Left lung (tissue), 4 donors: ENCODE measurements at regions not wholly inside any gene's neighbourhood (a gene's known extent, or its start where the extent isn't known, plus 50 kb on each side); places are given as distances from the start of the nearest gene placed in this dataset.

ENCODE experiments used
- ATAC-seq: fragments of 200-7000 bp; cut with Tn5 transposase; one replicate; pipeline ENCODE4 v1.9.1; 2020; ENCODE audit warnings: moderate library complexity
- DNase-seq, 4 donors: peaks; one replicate each; pipeline ENCODE4 v3.0.0-alpha.2; 2013 to 2020
- H3K27ac ChIP-seq, 2 donors: fragments of 200-600 bp; sonication (generic) in 1 of 2; one replicate each; pipeline versions ENCODE4 v1.5.0 to v1.8.0; 2020 to 2021
- H3K27me3 ChIP-seq, 2 donors: fragments of 200-600 bp; sonication (generic) in 1 of 2; one replicate each; pipeline versions ENCODE4 v1.5.0 to v1.8.0; 2020 to 2021
- H3K36me3 ChIP-seq, 2 donors: fragments of 200-600 bp; sonication (generic) in 1 of 2; one replicate each; pipeline versions ENCODE4 v1.5.0 to v1.8.0; 2020 to 2021
- H3K4me1 ChIP-seq, 2 donors: fragments of 200-600 bp; one replicate each; pipeline ENCODE4 v1.8.0; 2021
- H3K4me3 ChIP-seq, 2 donors: fragments of 200-600 bp; sonication (generic) in 1 of 2; one replicate each; pipeline versions ENCODE4 v1.5.0 to v1.8.0; 2020 to 2021; ENCODE audit warnings: mild to moderate bottlenecking in 1 of 2
- H3K9me3 ChIP-seq, 2 donors: fragments of 200-600 bp; sonication (generic) in 1 of 2; one replicate each; pipeline versions ENCODE4 v1.5.0 to v1.8.0; 2020 to 2021
- intact Hi-C, 2 donors: fragments of 100-400 bp; cut with DNase I; formaldehyde crosslinking; loops; one replicate each; pipeline versions ENCODE4 v1.11.2 to v1.14.2; 2022
- TF ChIP-seq, protein P1 (sequence below), 2 donors: fragments of 200-600 bp; sonication (generic) in 1 of 2; IDR thresholded peaks; one replicate each; pipeline versions ENCODE4 v1.5.0 to v1.8.0; 2021; ENCODE audit warnings: antibody characterized with exemption in 2 of 2
- donor health status: DM: no; HTN: yes; CAD: no.
- donor health status: DM: no; HTN: no; CAD: no.

DNA sequence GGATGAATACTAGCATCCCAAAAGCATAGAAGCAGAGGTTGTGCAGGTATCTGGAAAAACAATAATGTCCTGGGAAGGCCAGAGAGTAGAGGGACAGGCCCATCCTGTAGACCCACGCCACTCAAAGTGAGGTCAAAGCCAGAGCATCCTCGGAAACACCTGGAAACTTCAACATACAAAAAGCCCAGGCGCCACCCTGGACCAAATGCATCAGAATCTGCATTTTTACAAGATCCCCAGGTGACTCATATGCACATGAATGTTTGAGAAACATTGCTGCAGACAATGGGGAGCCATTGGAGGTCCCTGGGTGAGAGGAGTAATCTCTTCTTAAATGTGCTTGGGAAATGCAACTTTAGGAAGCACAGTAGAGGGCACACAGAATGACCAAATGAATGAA is 684.1 kb downstream of the DIAPH3 start:
- Histone ChIP-seq H3K27ac (no peak overlapping the region), H3K4me3 (no peak overlapping the region), H3K9me3 (no peaks in the 10 kb centered on the region), H3K27me3 (no peaks in the 10 kb centered on the region), H3K4me1 (no peaks in the 10 kb centered on the region), H3K36me3 (no peaks in the 10 kb centered on the region)
- TF ChIP-seq, protein P1, sequence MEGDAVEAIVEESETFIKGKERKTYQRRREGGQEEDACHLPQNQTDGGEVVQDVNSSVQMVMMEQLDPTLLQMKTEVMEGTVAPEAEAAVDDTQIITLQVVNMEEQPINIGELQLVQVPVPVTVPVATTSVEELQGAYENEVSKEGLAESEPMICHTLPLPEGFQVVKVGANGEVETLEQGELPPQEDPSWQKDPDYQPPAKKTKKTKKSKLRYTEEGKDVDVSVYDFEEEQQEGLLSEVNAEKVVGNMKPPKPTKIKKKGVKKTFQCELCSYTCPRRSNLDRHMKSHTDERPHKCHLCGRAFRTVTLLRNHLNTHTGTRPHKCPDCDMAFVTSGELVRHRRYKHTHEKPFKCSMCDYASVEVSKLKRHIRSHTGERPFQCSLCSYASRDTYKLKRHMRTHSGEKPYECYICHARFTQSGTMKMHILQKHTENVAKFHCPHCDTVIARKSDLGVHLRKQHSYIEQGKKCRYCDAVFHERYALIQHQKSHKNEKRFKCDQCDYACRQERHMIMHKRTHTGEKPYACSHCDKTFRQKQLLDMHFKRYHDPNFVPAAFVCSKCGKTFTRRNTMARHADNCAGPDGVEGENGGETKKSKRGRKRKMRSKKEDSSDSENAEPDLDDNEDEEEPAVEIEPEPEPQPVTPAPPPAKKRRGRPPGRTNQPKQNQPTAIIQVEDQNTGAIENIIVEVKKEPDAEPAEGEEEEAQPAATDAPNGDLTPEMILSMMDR (IDR thresholded peaks at IDR 0.05) = no peak
- ATAC-seq = no peak
- intact Hi-C loops = no loop called here
- DNase-seq = no peak

DNA sequence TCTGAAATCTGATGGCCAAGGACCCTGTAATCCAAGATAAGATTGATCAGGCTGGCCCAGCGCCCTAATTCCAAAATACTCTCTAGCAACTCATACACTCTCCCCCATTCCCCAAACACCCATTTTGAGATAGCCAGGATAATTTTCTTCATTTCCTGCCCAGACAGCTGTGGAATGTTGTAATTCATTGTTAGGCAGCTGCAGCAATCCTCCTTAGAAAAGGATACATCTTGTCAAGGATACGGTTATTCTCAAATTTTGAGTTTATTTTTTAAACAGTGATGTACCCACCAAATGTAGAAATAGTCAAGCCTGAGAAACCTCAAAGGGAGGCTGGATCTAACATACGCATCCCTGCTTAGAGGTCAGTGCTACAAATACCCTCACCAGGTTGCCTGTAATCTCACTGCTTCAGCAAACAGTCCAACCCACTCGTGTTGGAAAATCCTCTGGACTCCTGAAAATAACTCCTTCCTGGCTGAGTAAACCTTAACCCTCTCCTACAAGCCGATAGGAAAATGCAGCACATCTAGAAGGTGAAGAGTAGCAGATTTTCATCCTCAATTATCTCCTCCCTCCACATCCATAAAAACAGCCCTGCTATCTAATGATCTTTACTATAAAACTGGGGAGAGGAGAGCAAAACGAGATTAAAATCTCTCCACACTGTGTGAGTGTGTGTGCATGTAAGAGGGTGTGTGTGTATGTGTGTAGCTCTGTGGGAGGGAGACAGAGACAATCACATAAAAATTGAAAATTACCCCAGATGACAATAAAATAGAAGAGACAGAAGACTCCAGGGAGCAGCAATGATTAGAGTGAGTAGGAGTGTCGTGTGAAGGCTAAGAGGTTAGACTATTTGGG is 683.1 kb downstream of the DIAPH3 start:
- no peak for ATAC-seq
- H3K9me3 ChIP-seq = no peaks in the 10 kb centered on the region
- DNase-seq = no peak
- TF ChIP-seq, protein P1 (IDR thresholded peaks at IDR 0.05) = no peak
- intact Hi-C loops = no loop called here
- no peaks in the 10 kb centered on the region for H3K27me3 ChIP-seq
- no peak overlapping the region for H3K4me3 ChIP-seq
- H3K4me1 ChIP-seq = no peaks in the 10 kb centered on the region
- H3K36me3 ChIP-seq = no peaks in the 10 kb centered on the region
- no peak overlapping the region for H3K27ac ChIP-seq

- H3K27me3 ChIP-seq = no peaks in the 10 kb centered on the region
- intact Hi-C loops = no loop called here
- H3K36me3 ChIP-seq = no peaks in the 10 kb centered on the region
- H3K4me1 ChIP-seq = no peaks in the 10 kb centered on the region
- DNase-seq = no peak
- TF ChIP-seq, protein P1 (IDR thresholded peaks at IDR 0.05) = no peak
- no peaks in the 10 kb centered on the region for H3K9me3 ChIP-seq
- peak; percentile 41 for ATAC-seq
- no peak overlapping the region for H3K27ac ChIP-seq
- no peak overlapping the region for H3K4me3 ChIP-seq
These were observed 680.1 kb downstream of the DIAPH3 start for GRCh38 chr13:59483501-59484145.

DNA sequence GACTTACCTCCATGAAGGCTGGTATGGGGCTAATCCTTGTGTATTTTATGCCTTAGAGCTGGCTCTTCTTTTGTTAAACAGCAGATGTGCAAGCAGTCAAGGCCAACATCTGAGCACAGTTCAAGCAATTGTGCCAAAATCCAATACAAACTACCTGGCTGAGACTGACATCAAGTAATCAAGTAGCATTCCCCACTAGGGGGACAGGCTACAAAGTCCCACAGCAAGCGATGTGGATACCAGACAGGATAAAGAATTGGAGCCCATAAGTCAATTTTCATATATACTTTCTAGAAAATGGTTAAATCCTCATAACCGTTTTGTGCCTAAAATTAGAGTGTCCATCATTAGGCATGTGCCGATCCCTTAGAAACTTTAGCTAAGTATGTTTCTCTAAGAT is 675.8 kb downstream of the DIAPH3 start:
- Histone ChIP-seq H3K27ac (no peak overlapping the region), H3K27me3 (no peaks in the 10 kb centered on the region), H3K36me3 (no peaks in the 10 kb centered on the region), H3K9me3 (no peaks in the 10 kb centered on the region), H3K4me1 (no peaks in the 10 kb centered on the region), H3K4me3 (no peak overlapping the region)
- intact Hi-C loops = no loop called here
- DNase-seq = no peak
- TF ChIP-seq, protein P1 (IDR thresholded peaks at IDR 0.05) = no peak
- no peak for ATAC-seq

DNA sequence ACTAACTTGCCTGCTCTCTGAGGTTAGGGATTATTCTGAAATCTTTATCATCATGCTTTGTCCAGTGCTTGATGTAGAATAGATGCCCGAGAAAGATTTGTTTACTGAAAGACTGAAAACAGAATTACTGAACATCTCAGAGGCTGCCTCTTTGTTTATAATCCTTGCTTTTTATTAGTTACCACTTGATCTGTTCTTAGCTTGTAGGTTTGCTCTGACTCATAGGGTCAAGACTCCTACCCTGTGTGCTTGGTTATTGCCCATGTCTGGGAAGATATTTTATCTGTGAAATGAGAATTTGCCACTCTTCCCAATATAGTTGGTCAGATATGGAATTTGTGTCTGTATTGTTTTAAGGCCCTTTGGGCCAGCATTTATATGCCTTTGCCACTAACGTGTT is 675.3 kb downstream of the DIAPH3 start:
- Histone ChIP-seq H3K9me3 (no peaks in the 10 kb centered on the region), H3K4me1 (no peaks in the 10 kb centered on the region), H3K4me3 (no peak overlapping the region), H3K27ac (no peak overlapping the region), H3K27me3 (no peaks in the 10 kb centered on the region), H3K36me3 (no peaks in the 10 kb centered on the region)
- intact Hi-C loops = no loop called here
- TF ChIP-seq, protein P1 (IDR thresholded peaks at IDR 0.05) = no peak
- ATAC-seq (no peak), DNase-seq (no peak)
